Neuronal stem cell (in vitro differentiated cells): ENCODE measurements at regions not wholly inside any gene's neighbourhood (a gene's known extent, or its start where the extent isn't known, plus 50 kb on each side); places are given as distances from the start of the nearest gene placed in this dataset.
"Not testable (repeated sequence)": the region's sequence is repeated elsewhere in the genome, so short reads cannot be mapped to it uniquely, and the experiment has no call there.

ENCODE experiments used
- DNase-seq: peaks from one replicate; pipeline ENCODE4 v3.0.0-alpha.2; 2013; ENCODE audit warnings: low spot score
- H2AFZ ChIP-seq: one replicate; pipeline ENCODE4 v1.6.1; 2013; ENCODE audit warnings: mild to moderate bottlenecking, low read length, inconsistent platforms
- H2AK5ac ChIP-seq: 2 replicates; pipeline ENCODE4 v1.6.1; 2013; ENCODE audit warnings: low read depth, mild to moderate bottlenecking, inconsistent platforms, low read length, moderate library complexity, mixed read lengths
- H2BK120ac ChIP-seq: 2 replicates; pipeline ENCODE4 v1.6.1; 2013; ENCODE audit warnings: low read depth, mild to moderate bottlenecking, inconsistent platforms, low read length, moderate library complexity, mixed read lengths
- H2BK12ac ChIP-seq: one replicate; pipeline ENCODE4 v1.6.1; 2013; ENCODE audit warnings: low read length, inconsistent platforms
- H2BK15ac ChIP-seq: 2 replicates; pipeline ENCODE4 v1.6.1; 2013; ENCODE audit warnings: mild to moderate bottlenecking, low read length, inconsistent platforms, mixed read lengths
- H2BK5ac ChIP-seq: one replicate; pipeline ENCODE4 v1.6.1; 2013; ENCODE audit warnings: inconsistent platforms, mild to moderate bottlenecking, low read length, moderate library complexity
- H3K14ac ChIP-seq: one replicate; pipeline ENCODE4 v1.6.1; 2013; ENCODE audit warnings: low read length, inconsistent platforms
- H3K18ac ChIP-seq: 2 replicates; pipeline ENCODE4 v1.6.1; 2013; ENCODE audit warnings: low read length, inconsistent platforms
- H3K23ac ChIP-seq: 2 replicates; pipeline ENCODE4 v1.6.1; 2013; ENCODE audit warnings: low read depth, mild to moderate bottlenecking, mixed read lengths, low read length, inconsistent platforms; ENCODE audit not compliant: poor library complexity
- H3K27ac ChIP-seq: replicated peaks from 3 replicates; pipeline ENCODE4 v1.5.1; 2013; ENCODE audit warnings: low read length, inconsistent platforms
- H3K27me3 ChIP-seq, 3 experiments: 2 replicates each; pipeline ENCODE4 v1.6.1; 2013; ENCODE audit warnings: low read length in 3 of 3, mild to moderate bottlenecking in 2 of 3, inconsistent platforms in 1 of 3, low read depth in 1 of 3, mixed read lengths in 1 of 3, moderate library complexity in 1 of 3; ENCODE audit not compliant: control insufficient read depth in 3 of 3, insufficient read depth in 3 of 3
- H3K36me3 ChIP-seq, 2 donors: replicated peaks in 1 of 2; 2 replicates each; pipeline ENCODE4 v1.6.1; 2013; ENCODE audit warnings: low read length in 2 of 2; ENCODE audit not compliant: control insufficient read depth in 2 of 2, insufficient read depth in 2 of 2
- H3K4ac ChIP-seq: 2 replicates; pipeline ENCODE4 v1.6.1; 2013; ENCODE audit warnings: inconsistent platforms, mild to moderate bottlenecking, low read length, moderate library complexity
- H3K4me1 ChIP-seq, 2 donors: 1 replicate in 1 of 2; 2 replicates in 1 of 2; pipeline ENCODE4 v1.6.1; 2013; ENCODE audit warnings: low read length in 2 of 2, low read depth in 1 of 2; ENCODE audit not compliant: control insufficient read depth in 2 of 2, insufficient read depth in 1 of 2
- H3K4me2 ChIP-seq: one replicate; pipeline ENCODE4 v1.6.1; 2013; ENCODE audit warnings: mild to moderate bottlenecking, low read length, inconsistent platforms; ENCODE audit not compliant: insufficient read depth, poor library complexity, severe bottlenecking
- H3K4me3 ChIP-seq, 2 donors: 2 replicates each; pipeline ENCODE4 v1.5.1; 2013; ENCODE audit warnings: low read length in 2 of 2, mild to moderate bottlenecking in 2 of 2, inconsistent platforms in 1 of 2, moderate library complexity in 1 of 2
- H3K79me1 ChIP-seq: one replicate; pipeline ENCODE4 v1.6.1; 2013; ENCODE audit warnings: low read depth, mild to moderate bottlenecking, inconsistent platforms, low read length, moderate library complexity
- H3K9ac ChIP-seq: one replicate; pipeline ENCODE4 v1.6.1; 2013; ENCODE audit warnings: mild to moderate bottlenecking, low read depth, low read length, inconsistent platforms; ENCODE audit not compliant: poor library complexity
- H3K9me3 ChIP-seq, 2 donors: replicated peaks in 1 of 2; 2 replicates each; pipeline versions ENCODE3 to v1.6.1; 2013; ENCODE audit warnings: low read length in 2 of 2, mild to moderate bottlenecking in 2 of 2, inconsistent platforms in 1 of 2, low read depth in 1 of 2, mixed read lengths in 1 of 2, moderate library complexity in 1 of 2; ENCODE audit not compliant: control insufficient read depth in 2 of 2, insufficient read depth in 1 of 2
- H4K8ac ChIP-seq: one replicate; pipeline ENCODE4 v1.6.1; 2013; ENCODE audit warnings: low read depth, mild to moderate bottlenecking, inconsistent platforms, low read length, moderate library complexity
- H4K91ac ChIP-seq: one replicate; pipeline ENCODE4 v1.6.1; 2013; ENCODE audit warnings: low read length, low read depth, mild to moderate bottlenecking, inconsistent platforms; ENCODE audit not compliant: poor library complexity
- WGBS, 2 donors: extraction: QIAGEN DNeasy Blood & Tissue Kit; methylation state at CpG; one replicate each; pipeline ENCODE4 v1.1.7; 2013; ENCODE audit warnings: missing lambda C conversion rate in 2 of 2, mixed read lengths in 1 of 2; ENCODE audit not compliant: insufficient read length in 2 of 2, insufficient replicate concordance in 1 of 2; ENCODE audit errors: extremely low coverage in 2 of 2; 5-methylcytosine and 5-hydroxymethylcytosine counted together

- H3K36me3 ChIP-seq = no peaks in the 10 kb centered on the region
- DNase-seq = no peak
- H3K18ac ChIP-seq = no peak overlapping the region
- H3K27ac ChIP-seq = no peak overlapping the region
- H3K27me3 ChIP-seq = peaks cover 0 to 4% (median 2%) of the 10 kb centered on the region in 3 experiments
- H2AK5ac ChIP-seq = no peak overlapping the region
- H2AFZ ChIP-seq = no peak overlapping the region
- H3K9ac ChIP-seq = no peak overlapping the region
- no peak overlapping the region for H3K23ac ChIP-seq
- H2BK5ac ChIP-seq = no peak overlapping the region
- no peak overlapping the region for H2BK15ac ChIP-seq
- no peak overlapping the region for H4K8ac ChIP-seq
- H3K4ac ChIP-seq = no peak overlapping the region
- H3K9me3 ChIP-seq = peaks cover 0 to 2% of the 10 kb centered on the region in 2 donors
- no peak overlapping the region for H4K91ac ChIP-seq
- H3K79me1 ChIP-seq = no peaks in the 10 kb centered on the region
- WGBS, 2 donors = no CpG with 5 or more reads among the region's 2 CpGs
- H3K4me3 ChIP-seq = no peak overlapping the region
- H3K4me1 ChIP-seq = no peaks in the 10 kb centered on the region
- no peak overlapping the region for H3K4me2 ChIP-seq
- H3K14ac ChIP-seq = no peak overlapping the region
- H2BK120ac ChIP-seq = no peak overlapping the region
- no peak overlapping the region for H2BK12ac ChIP-seq
These were observed 198.8 kb downstream of the FCRL5 start for GRCh38 chr1:157353546-157353945.

DNA sequence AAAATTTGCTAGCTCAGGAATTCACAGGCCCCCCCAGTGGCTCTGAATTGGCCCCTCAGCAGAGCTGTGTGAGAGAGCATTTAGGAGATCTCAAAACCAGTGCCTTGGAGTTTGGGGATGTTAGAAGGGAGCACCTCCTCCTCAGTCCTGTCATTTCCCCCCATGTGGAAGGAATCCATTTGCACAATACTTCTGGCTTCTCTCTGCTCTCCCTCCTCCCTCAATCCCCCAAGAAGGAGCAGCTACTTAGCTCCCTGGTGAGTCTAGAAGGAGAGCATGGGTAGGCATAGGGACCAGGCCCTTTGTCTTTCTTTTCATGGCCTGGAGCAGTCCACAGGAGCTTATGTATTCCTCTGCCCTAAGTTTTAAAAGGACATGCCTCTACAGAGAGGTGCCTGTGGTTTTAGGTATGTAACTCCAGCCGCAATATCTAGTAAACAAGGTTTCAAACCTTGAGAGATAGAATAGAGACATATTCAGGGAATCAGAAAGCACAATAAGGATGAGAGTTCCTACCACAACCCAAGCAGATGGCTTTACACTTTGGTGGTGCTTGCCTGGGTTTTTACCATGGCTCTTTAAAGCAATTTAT, 199.4 kb downstream of the FCRL5 start:
- H3K27me3 ChIP-seq = peaks cover 0 to 4% (median 2%) of the 10 kb centered on the region in 3 experiments
- H4K91ac ChIP-seq = no peak overlapping the region
- no peak overlapping the region for H3K4me2 ChIP-seq
- H3K18ac ChIP-seq = no peak overlapping the region
- H2AFZ ChIP-seq = no peak overlapping the region
- H3K36me3 ChIP-seq = no peaks in the 10 kb centered on the region
- no peak overlapping the region for H4K8ac ChIP-seq
- H3K79me1 ChIP-seq = no peaks in the 10 kb centered on the region
- no peak overlapping the region for H3K4me3 ChIP-seq
- H2BK15ac ChIP-seq = no peak overlapping the region
- H3K4me1 ChIP-seq = no peaks in the 10 kb centered on the region
- H2BK5ac ChIP-seq = no peak overlapping the region
- H3K23ac ChIP-seq = no peak overlapping the region
- H2BK12ac ChIP-seq = no peak overlapping the region
- H2AK5ac ChIP-seq = no peak overlapping the region
- DNase-seq = no peak
- no peak overlapping the region for H2BK120ac ChIP-seq
- no peak overlapping the region for H3K14ac ChIP-seq
- WGBS, 2 donors = no CpG with 5 or more reads among the region's 1 CpG
- no peak overlapping the region for H3K4ac ChIP-seq
- H3K9ac ChIP-seq = no peak overlapping the region
- H3K9me3 ChIP-seq = peaks cover 0 to 2% of the 10 kb centered on the region in 2 donors
- no peak overlapping the region for H3K27ac ChIP-seq

- Histone ChIP-seq H3K18ac (no peak overlapping the region), H3K36me3 (no peaks in the 10 kb centered on the region), H3K27me3 (peaks cover 0 to 4% (median 2%) of the 10 kb centered on the region in 3 experiments), H2BK15ac (no peak overlapping the region), H3K27ac (no peak overlapping the region), H3K4me3 (no peak overlapping the region), H3K9me3 (peaks cover 0 to 1% of the 10 kb centered on the region in 2 donors), H4K8ac (no peak overlapping the region), H3K23ac (no peak overlapping the region), H2AFZ (no peak overlapping the region), H2BK120ac (no peak overlapping the region), H3K4ac (no peak overlapping the region), H3K14ac (no peak overlapping the region), H3K4me2 (no peak overlapping the region), H3K4me1 (no peaks in the 10 kb centered on the region), H2BK12ac (no peak overlapping the region), H4K91ac (no peak overlapping the region), H3K79me1 (no peaks in the 10 kb centered on the region), H3K9ac (no peak overlapping the region), H2AK5ac (no peak overlapping the region), H2BK5ac (no peak overlapping the region)
- no peak for DNase-seq
- no CpG with 5 or more reads among the region's 3 CpGs for WGBS, 2 donors
These were observed 200.1 kb downstream of the FCRL5 start for GRCh38 chr1:157352216-157352615.

GRCh38 chr1:157351800-157352199, 200.5 kb downstream of the FCRL5 start:
- not testable (repeated sequence) for H2BK5ac ChIP-seq, H2BK120ac ChIP-seq, H2AFZ ChIP-seq, H4K91ac ChIP-seq, H3K79me1 ChIP-seq, H3K4me1 ChIP-seq, H2BK12ac ChIP-seq, H3K9me3 ChIP-seq, H3K36me3 ChIP-seq, H3K4me2 ChIP-seq, H3K18ac ChIP-seq, H2BK15ac ChIP-seq, H3K14ac ChIP-seq, DNase-seq, H3K27ac ChIP-seq, H4K8ac ChIP-seq, H3K23ac ChIP-seq, H3K9ac ChIP-seq, H3K4ac ChIP-seq, H3K4me3 ChIP-seq, H3K27me3 ChIP-seq, H2AK5ac ChIP-seq
- WGBS, 2 donors = no CpG with 5 or more reads among the region's 2 CpGs
